Caco-2 (cell line): ENCODE measurements at regions not wholly inside any gene's neighbourhood (a gene's known extent, or its start where the extent isn't known, plus 50 kb on each side); places are given as distances from the start of the nearest gene placed in this dataset.

ENCODE experiments used
- BruUV-seq: library from RNA; stranded (reverse); fragments of 400-500 nt; replicated peaks from 2 replicates; lab custom pipeline; 2021; lab: Mats Ljungman, UMichigan
- CTCF ChIA-PET: fragments of 300-600 bp; sonication (Branson Sonifier 250); formaldehyde crosslinking; loops from one replicate; lab custom pipeline; 2022; ENCODE audit warnings: antibody characterized with exemption; lab: Charles Lee
- POLR2A ChIA-PET: fragments of 300-600 bp; sonication (Branson Sonifier 250); formaldehyde crosslinking; loops from one replicate; lab custom pipeline; 2022; ENCODE audit warnings: antibody characterized with exemption; lab: Charles Lee
- DNase-seq, 2 experiments: peaks; one replicate each; pipeline versions ENCODE4 v3.0.0 to v3.0.0-alpha.2; 2020 to 2022
- H3K27me3 ChIP-seq: replicated peaks from 2 replicates; pipeline ENCODE4 v1.6.0; 2011; ENCODE audit warnings: low read length; ENCODE audit not compliant: control insufficient read depth, insufficient read depth
- H3K36me3 ChIP-seq: 2 replicates; pipeline ENCODE4 v1.5.1; 2011; ENCODE audit warnings: low read length; ENCODE audit not compliant: control insufficient read depth, insufficient read depth
- H3K4me1 ChIP-seq: fragments of 250-450 bp; sonication (Bioruptor Pico); 2 replicates; pipeline ENCODE4 v1.5.1; 2020; ENCODE audit warnings: mild to moderate bottlenecking
- H3K4me3 ChIP-seq: 2 replicates; pipeline ENCODE4 v1.5.1; 2011; ENCODE audit warnings: low read depth, mild to moderate bottlenecking, control low read depth, low read length
- H3K9me3 ChIP-seq: fragments of 250-450 bp; sonication (Bioruptor Pico); 2 replicates; pipeline ENCODE4 v1.5.1; 2020; ENCODE audit warnings: mild to moderate bottlenecking, moderate library complexity
- H3K27ac Mint-ChIP-seq: one replicate; pipeline ENCODE4 v1.8.0; 2022; ENCODE audit warnings: mixed read lengths; ENCODE audit not compliant: unreplicated experiment
- H3K27me3 Mint-ChIP-seq: one replicate; pipeline ENCODE4 v1.8.0; 2022; ENCODE audit warnings: mixed read lengths; ENCODE audit not compliant: insufficient read depth, unreplicated experiment
- H3K36me3 Mint-ChIP-seq: one replicate; pipeline ENCODE4 v1.8.0; 2022; ENCODE audit warnings: mild to moderate bottlenecking, mixed read lengths; ENCODE audit not compliant: insufficient read depth, unreplicated experiment
- H3K4me1 Mint-ChIP-seq: one replicate; pipeline ENCODE4 v1.8.0; 2022; ENCODE audit warnings: low read depth, mixed read lengths; ENCODE audit not compliant: unreplicated experiment
- H3K4me3 Mint-ChIP-seq: one replicate; pipeline ENCODE4 v1.8.0; 2022; ENCODE audit warnings: mild to moderate bottlenecking, moderate library complexity, mixed read lengths; ENCODE audit not compliant: unreplicated experiment
- H3K9me3 Mint-ChIP-seq: one replicate; pipeline ENCODE4 v1.8.0; 2022; ENCODE audit warnings: mixed read lengths; ENCODE audit not compliant: unreplicated experiment
- CTCF ChIP-seq, 2 experiments: fragments of 200-600 bp in 1 of 2; IDR thresholded peaks; 1 replicate in 1 of 2; 2 replicates in 1 of 2; pipeline versions ENCODE4 v1.5.1 to v1.8.0; 2011 to 2022; ENCODE audit warnings: antibody characterized with exemption in 1 of 2, control low read depth in 1 of 2, inconsistent platforms in 1 of 2, low read depth in 1 of 2, low read length in 1 of 2, mild to moderate bottlenecking in 1 of 2, moderate library complexity in 1 of 2; ENCODE audit not compliant: insufficient read depth in 1 of 2, severe bottlenecking in 1 of 2, unreplicated experiment in 1 of 2
- intact Hi-C: fragments of 100-400 bp; cut with micrococcal nuclease; formaldehyde crosslinking; loops from one replicate; pipeline ENCODE4 v1.10.0; 2022; ENCODE audit not compliant: unreplicated experiment

- no peaks in the 10 kb centered on the region for H3K36me3 Mint-ChIP-seq
These were observed 71.9 kb upstream of the SPATA12 start for GRCh38 chr3:56988458-56989168.

GRCh38 chr3:56987238-56987895 is 73.1 kb upstream of the SPATA12 start:
- TF ChIP-seq CTCF (IDR thresholded peaks at IDR 0.05; ENCODE audit: insufficient read depth in 1 of 2, low read depth in 1 of 2, low read length in 1 of 2, severe bottlenecking in 1 of 2, unreplicated experiment in 1 of 2): no peak
- H3K9me3 Mint-ChIP-seq: no peaks in the 10 kb centered on the region
- intact Hi-C loops: no loop called here
- Histone ChIP-seq H3K9me3 (no peaks in the 10 kb centered on the region), H3K4me1 (peaks cover 30% of the 10 kb centered on the region), H3K4me3 (no peak overlapping the region), H3K36me3 (no peaks in the 10 kb centered on the region), H3K27me3 (no peaks in the 10 kb centered on the region)
- H3K4me1 Mint-ChIP-seq: peaks cover 25% of the 10 kb centered on the region
- DNase-seq: no peak
- no peak overlapping the region for H3K4me3 Mint-ChIP-seq
- H3K27ac Mint-ChIP-seq: no peak overlapping the region
- no peaks in the 10 kb centered on the region for H3K36me3 Mint-ChIP-seq
- POLR2A ChIA-PET: interaction anchor here (0.6 kb wide), 1 partner anchor 37 kb away, joined by 6 read pairs; no protein-coding TSS in a partner anchor
- CTCF ChIA-PET: interaction anchor here (0.6 to 3.3 kb wide), 3 partner anchors 29 to 285 kb away, joined by 3 to 36 read pairs (median 3); no protein-coding TSS in a partner anchor
- BruUV-seq: no TSS peak
- H3K27me3 Mint-ChIP-seq: no peaks in the 10 kb centered on the region

More at GRCh38 chr3:56988458-56989168, 71.9 kb upstream of the SPATA12 start:
- Histone ChIP-seq H3K36me3 (no peaks in the 10 kb centered on the region), H3K9me3 (no peaks in the 10 kb centered on the region), H3K4me1 (peaks cover 38% of the 10 kb centered on the region), H3K27me3 (no peaks in the 10 kb centered on the region), H3K4me3 (no peak overlapping the region)
- TF ChIP-seq CTCF (IDR thresholded peaks at IDR 0.05; ENCODE audit: insufficient read depth in 1 of 2, low read depth in 1 of 2, low read length in 1 of 2, severe bottlenecking in 1 of 2, unreplicated experiment in 1 of 2): peak; percentile 53 to 73
- ChIA-PET CTCF (interaction anchor here (0.6 to 3.5 kb wide), 16 partner anchors 9 to 363 kb away, joined by 3 to 42 read pairs (median 4); partner anchors contain the start of genes ARHGEF3 and TASOR), POLR2A (interaction anchor here (1.2 kb wide), 1 partner anchor 286 kb away, joined by 3 read pairs; no protein-coding TSS in a partner anchor)
- Mint-ChIP-seq H3K9me3 (no peaks in the 10 kb centered on the region), H3K4me3 (no peak overlapping the region), H3K27ac (no peak overlapping the region), H3K27me3 (no peaks in the 10 kb centered on the region), H3K4me1 (peaks cover 25% of the 10 kb centered on the region)
- peak; percentile 71 to 80 for DNase-seq
- intact Hi-C loops: loop anchor here (1.0 kb wide), 4 partner anchors 132 to 286 kb away; no protein-coding TSS in a partner anchor
- no TSS peak for BruUV-seq

GRCh38 chr3:56986347-56986746 is 74.1 kb upstream of the SPATA12 start:
- CTCF ChIA-PET: interaction anchor here (1.0 to 3.3 kb wide), 2 partner anchors 187 to 284 kb away, joined by 3 to 36 read pairs; no protein-coding TSS in a partner anchor
- no peak overlapping the region for H3K4me3 Mint-ChIP-seq
- H3K4me1 Mint-ChIP-seq: peaks cover 16% of the 10 kb centered on the region
- no peaks in the 10 kb centered on the region for H3K27me3 Mint-ChIP-seq
- Histone ChIP-seq H3K36me3 (no peaks in the 10 kb centered on the region), H3K9me3 (no peaks in the 10 kb centered on the region), H3K4me3 (no peak overlapping the region), H3K4me1 (peaks cover 22% of the 10 kb centered on the region), H3K27me3 (no peaks in the 10 kb centered on the region)
- no peak overlapping the region for H3K27ac Mint-ChIP-seq
- TF ChIP-seq CTCF (IDR thresholded peaks at IDR 0.05; ENCODE audit: insufficient read depth in 1 of 2, low read depth in 1 of 2, low read length in 1 of 2, severe bottlenecking in 1 of 2, unreplicated experiment in 1 of 2): no peak
- DNase-seq: no peak
- no TSS peak for BruUV-seq
- H3K9me3 Mint-ChIP-seq: no peaks in the 10 kb centered on the region
- POLR2A ChIA-PET: no interaction called here
- intact Hi-C loops: no loop called here
- H3K36me3 Mint-ChIP-seq: no peaks in the 10 kb centered on the region
